HG03066 (cell line): ENCODE measurements at regions not wholly inside any gene's neighbourhood (a gene's known extent, or its start where the extent isn't known, plus 50 kb on each side); places are given as distances from the start of the nearest gene placed in this dataset.

ENCODE experiments used
- ATAC-seq: cut with Tn5 transposase; IDR thresholded peaks from one replicate; pipeline ENCODE4 v1.9.1; 2021; ENCODE audit warnings: low read depth; ENCODE audit not compliant: unreplicated experiment

- no peak for ATAC-seq
These were observed 364.3 kb upstream of the HSF2 start for GRCh38 chr6:122035173-122035572.

DNA sequence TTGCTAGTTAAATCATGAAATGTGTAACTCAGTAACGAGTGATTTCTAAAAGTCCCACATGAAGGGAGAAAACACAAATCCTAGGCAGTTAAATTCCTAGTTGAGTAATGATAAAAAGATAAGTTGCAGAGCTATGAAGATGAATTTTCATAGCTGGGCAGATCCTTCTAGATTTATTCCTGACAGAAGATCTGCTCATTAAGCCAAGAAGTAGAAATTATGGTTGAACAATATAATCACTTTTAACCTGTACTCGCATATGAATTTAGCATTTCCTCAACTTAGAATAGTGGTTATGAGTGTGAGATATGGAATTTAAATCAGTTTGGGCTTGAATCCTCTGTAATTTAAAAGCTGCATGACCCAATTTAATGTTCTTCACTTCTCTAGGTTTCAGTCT, 359.2 kb upstream of the HSF2 start:
- no peak for ATAC-seq

DNA sequence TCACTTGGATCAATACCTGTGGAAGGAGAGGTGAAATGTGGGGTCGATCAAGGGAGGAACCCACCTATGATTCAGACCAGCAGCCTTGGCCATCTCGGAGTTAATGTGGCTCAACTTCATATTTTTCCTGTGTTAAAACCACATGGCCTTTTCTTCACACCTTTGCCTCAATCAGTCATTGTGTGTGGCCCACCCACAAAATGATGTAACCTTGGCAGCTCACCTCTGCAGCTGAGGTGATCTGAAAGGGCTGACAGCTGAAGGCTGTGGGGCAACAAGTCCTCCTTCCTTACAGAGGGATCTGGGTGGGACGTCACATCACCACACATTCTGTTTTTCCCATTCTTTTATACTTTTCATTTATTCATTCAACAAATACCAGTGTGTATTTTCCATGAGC, 357.1 kb upstream of the HSF2 start:
- ATAC-seq = no peak

DNA sequence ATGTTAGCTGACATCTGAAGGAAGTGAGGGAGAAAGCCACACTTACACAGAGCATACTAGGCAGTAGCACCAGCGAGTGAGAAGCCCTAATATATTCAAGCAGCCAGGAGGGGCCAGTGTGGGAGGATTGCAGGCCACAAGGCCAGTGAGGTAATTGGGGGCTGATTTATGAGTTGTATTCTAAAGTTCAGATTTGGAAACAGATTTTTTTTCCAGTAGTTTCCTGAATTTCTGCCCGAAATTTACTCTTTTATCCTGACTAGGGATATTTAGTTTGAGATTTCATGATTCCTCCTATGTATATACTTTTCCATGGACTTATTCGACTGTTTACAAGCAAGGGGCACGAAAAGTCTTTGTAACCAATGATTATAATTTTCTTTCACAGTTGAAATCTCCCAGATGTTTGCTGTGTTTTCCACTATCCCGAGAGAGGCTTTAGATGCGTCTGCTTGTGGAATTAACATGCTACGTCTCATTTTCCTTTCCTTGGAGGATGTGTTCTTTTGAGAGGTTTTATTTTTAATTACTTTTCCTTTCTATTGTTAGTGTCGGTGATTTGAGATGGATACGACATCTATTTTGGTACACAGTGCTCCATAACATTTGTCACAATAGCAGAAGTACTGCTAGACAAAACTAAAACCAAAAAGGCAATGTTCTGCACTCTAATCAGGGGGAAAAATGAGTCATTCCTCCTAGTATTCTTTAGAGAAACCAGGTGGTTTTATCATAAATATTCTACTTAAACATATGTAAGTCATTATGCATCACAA, 356.3 kb upstream of the HSF2 start:
- no peak for ATAC-seq

DNA sequence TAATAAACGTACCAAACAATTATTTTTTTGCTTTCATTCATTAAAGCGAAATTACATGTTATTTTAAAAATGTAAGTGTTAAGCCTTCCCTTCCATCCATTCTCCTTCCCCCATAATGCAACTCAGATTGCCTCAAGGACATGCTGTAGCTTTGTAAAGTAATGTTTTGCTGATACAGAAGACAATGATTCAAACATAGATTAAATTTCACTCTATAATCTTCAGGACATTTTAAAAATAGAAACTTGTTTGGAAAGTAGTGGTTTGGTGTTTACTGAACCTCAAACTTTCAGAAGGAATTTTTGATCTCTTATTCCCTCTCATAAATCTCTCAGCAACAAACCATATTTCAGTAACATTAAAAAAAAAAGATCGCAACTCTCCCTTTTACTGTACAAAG, 350.9 kb upstream of the HSF2 start:
- ATAC-seq = no peak

DNA sequence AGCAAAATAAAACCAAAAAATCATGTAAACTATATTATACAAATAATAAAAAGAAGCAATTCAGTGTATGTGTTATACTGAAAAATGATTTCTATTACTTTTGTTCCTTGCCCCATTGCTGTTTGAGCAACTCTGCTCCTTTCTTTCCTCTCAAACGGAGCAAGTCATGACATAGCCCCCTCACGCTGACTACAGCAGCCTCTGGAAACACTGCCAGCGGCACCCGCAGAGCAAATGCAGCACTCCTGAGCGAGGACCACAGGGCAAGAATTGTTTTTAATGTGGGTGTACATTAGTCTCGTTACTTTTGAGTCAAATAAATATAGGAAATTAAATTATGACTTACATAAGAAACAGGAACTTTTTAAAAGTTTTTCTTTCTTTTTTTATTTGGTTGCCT, 350.1 kb upstream of the HSF2 start:
- ATAC-seq = no peak

DNA sequence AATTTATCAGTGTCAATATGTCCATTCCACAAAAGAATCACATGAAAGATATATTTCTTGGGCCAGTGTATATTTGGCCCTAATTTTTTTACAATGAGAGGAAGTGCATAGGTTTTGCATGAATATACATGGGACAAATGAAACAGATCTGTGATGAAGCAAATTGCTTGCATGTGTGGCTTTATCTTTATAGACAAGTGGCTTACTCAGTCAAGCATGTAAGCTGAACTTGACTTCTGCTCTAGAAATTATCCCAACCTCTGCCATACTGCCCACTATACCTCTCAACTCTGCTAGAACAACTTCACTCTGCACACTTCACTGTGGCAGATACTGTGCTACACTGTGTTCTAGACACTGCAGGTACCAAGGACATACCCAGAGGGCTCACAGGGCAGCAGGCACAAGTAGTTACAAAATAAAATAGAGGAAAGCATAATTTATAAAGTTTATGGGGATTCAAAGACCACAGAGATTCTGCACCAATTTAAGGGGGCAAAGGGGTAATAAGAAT, 349.2 kb upstream of the HSF2 start:
- no peak for ATAC-seq

DNA sequence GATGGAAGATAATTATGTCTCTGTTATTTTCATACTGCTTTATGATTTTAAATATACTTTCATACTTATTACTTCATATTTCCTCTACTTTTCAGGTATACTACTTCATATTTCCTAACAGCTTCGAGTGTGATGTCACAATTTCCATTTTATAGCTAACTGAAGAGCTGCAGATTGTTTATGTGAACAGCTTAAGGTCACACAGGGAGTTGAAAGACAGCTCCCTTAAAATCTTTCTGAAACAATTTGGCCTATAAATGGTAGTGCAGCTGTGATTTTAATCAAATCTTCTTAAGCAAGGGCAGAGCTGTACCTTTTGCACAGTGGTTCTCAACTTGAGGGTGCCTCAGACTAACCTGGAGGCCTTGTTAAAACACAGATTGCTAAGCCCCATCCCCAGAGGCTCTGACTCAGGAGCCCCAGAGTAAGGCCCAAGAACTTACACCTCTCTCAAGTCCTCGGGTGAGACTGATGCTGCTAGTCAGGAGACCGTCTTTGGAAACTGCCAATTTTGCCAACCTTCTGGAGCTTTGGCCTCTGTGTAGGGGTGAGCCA, 347.0 kb upstream of the HSF2 start:
- ATAC-seq = no peak

- ATAC-seq = no peak
These were observed 339.5 kb upstream of the HSF2 start for GRCh38 chr6:122059918-122060317.

GRCh38 chr6:122061855-122062254, 337.6 kb upstream of the HSF2 start:
- ATAC-seq = no peak

DNA sequence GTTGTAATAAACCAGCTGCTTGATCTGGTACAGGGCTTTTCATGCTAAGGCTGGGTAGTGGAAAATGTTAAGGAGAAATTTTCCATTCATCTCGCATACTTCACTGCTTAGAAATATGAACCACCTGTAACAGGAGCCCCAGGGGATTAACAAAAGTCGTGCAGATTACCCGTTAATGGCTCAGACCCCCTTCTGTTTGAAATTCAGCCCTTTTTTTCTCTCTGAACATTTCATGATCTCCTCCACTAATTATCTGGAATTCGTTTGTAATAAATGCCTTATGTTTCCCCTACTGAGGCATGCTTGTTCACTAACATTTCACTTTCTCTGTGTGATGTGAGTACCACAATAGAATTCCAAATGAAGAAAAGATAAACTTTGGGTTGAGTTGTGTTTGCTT, 336.4 kb upstream of the HSF2 start:
- ATAC-seq = no peak

- no peak for ATAC-seq
These were observed 335.7 kb upstream of the HSF2 start for GRCh38 chr6:122063761-122064160.

DNA sequence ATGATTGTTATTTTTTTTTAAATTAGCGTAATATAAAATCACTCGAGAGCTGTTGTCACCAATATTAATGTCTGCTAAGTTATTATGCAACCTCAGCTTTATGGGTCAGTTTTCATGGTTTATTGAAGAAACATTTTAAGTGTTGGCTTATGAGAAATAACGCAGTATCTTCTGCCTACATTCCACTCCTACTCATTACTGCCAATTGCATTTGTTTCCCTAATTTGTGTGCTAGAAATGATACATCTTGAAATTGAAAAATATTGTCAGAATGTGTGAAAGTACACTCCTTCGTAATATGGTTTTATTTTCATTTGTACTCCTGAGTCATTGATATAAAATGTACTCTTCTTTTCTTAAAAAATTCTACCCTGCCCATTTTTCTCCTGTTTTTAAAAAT, 333.3 kb upstream of the HSF2 start:
- no peak for ATAC-seq

- ATAC-seq = no peak
These were observed 331.1 kb upstream of the HSF2 start for GRCh38 chr6:122068291-122068769.

- no peak for ATAC-seq
These were observed 329.5 kb upstream of the HSF2 start for GRCh38 chr6:122069932-122070331.

GRCh38 chr6:122072014-122072647, 327.3 kb upstream of the HSF2 start:
- no peak for ATAC-seq

- no peak for ATAC-seq
These were observed 324.2 kb upstream of the HSF2 start for GRCh38 chr6:122075084-122075838.

- ATAC-seq = no peak
These were observed 323.5 kb upstream of the HSF2 start for GRCh38 chr6:122075917-122076316.

DNA sequence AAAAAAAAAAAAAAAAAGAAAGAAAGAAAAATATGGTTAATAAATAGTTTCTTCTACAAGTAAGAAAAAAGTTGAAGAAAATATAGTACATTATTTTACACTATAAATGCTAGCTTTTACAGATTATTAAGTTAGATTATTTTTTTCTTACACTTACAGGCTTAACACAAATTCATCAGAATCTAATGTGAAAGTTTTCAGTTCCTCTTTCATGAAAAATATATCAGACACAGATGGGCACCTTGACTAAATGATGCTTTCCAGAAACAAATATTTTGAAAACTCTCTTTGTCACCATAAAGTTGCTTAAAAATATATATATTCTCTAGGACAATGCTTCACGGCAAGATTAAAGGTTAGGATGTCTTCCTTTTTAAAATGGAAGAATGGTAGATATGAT, 321.8 kb upstream of the HSF2 start:
- ATAC-seq = no peak

- ATAC-seq = no peak
These were observed 321.0 kb upstream of the HSF2 start for GRCh38 chr6:122078481-122078880.

DNA sequence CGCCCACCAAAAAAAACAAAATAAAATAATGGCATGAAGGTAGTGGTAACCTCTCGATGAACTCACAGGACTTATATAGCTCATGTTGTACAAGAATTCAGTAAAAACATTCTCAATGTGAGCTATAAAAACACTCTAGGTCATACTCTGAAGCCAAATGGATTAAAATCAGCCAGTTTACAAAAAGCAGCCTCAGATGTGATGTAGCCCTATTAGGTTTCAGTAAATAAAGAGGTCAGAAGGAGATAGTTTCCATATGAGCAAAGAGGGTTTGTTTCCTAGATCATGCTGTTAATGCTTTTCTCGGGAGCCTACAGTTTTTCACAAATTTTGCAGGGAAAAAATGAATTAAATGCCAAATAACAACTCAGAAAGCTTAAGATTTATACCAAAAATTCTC, 319.5 kb upstream of the HSF2 start:
- ATAC-seq = no peak
